ENCODE measurements at regions not wholly inside any gene's neighbourhood (a gene's known extent, or its start where the extent isn't known, plus 50 kb on each side); places are given as distances from the start of the nearest gene placed in this dataset.

GRCh38 chr4:163808011-163808410 is 313.5 kb downstream of the TMA16 start:
- Histone ChIP-seq H3K4me1 (ENCODE audit: control insufficient read depth, insufficient read depth, low read length) (no peaks in the 10 kb centered on the region), H3K36me3 (ENCODE audit: control insufficient read depth, insufficient read depth, low read length) (no peaks in the 10 kb centered on the region), H3K9me3 (ENCODE audit: control insufficient read depth, insufficient read depth, low read length) (no peaks in the 10 kb centered on the region), H3K27ac (ENCODE audit: low read depth, low read length) (no peak overlapping the region), H3K9ac (ENCODE audit: low read depth, low read length) (no peak overlapping the region), H3K27me3 (ENCODE audit: control insufficient read depth, insufficient read depth, low read length) (no peaks in the 10 kb centered on the region), H3K4me3 (ENCODE audit: low read depth, low read length) (no peak overlapping the region)

GRCh38 chr4:163810755-163811154 is 316.3 kb downstream of the TMA16 start:
- Histone ChIP-seq H3K27me3 (ENCODE audit: control insufficient read depth, insufficient read depth, low read length) (no peaks in the 10 kb centered on the region), H3K9me3 (ENCODE audit: control insufficient read depth, insufficient read depth, low read length) (no peaks in the 10 kb centered on the region), H3K36me3 (ENCODE audit: control insufficient read depth, insufficient read depth, low read length) (no peaks in the 10 kb centered on the region), H3K9ac (ENCODE audit: low read depth, low read length) (no peak overlapping the region), H3K27ac (ENCODE audit: low read depth, low read length) (no peak overlapping the region), H3K4me1 (ENCODE audit: control insufficient read depth, insufficient read depth, low read length) (no peaks in the 10 kb centered on the region), H3K4me3 (ENCODE audit: low read depth, low read length) (no peak overlapping the region)

GRCh38 chr4:163815776-163816175 is 321.3 kb downstream of the TMA16 start:
- H3K36me3 ChIP-seq (ENCODE audit: control insufficient read depth, insufficient read depth, low read length): no peaks in the 10 kb centered on the region
- no peaks in the 10 kb centered on the region for H3K9me3 ChIP-seq (ENCODE audit: control insufficient read depth, insufficient read depth, low read length)
- no peaks in the 10 kb centered on the region for H3K27me3 ChIP-seq (ENCODE audit: control insufficient read depth, insufficient read depth, low read length)
- no peak overlapping the region for H3K9ac ChIP-seq (ENCODE audit: low read depth, low read length)
- no peak overlapping the region for H3K4me3 ChIP-seq (ENCODE audit: low read depth, low read length)
- no peaks in the 10 kb centered on the region for H3K4me1 ChIP-seq (ENCODE audit: control insufficient read depth, insufficient read depth, low read length)
- H3K27ac ChIP-seq (ENCODE audit: low read depth, low read length): no peak overlapping the region

- no peak overlapping the region for H3K4me3 ChIP-seq (ENCODE audit: low read depth, low read length)
- H3K27ac ChIP-seq (ENCODE audit: low read depth, low read length): no peak overlapping the region
- no peaks in the 10 kb centered on the region for H3K9me3 ChIP-seq (ENCODE audit: control insufficient read depth, insufficient read depth, low read length)
- H3K36me3 ChIP-seq (ENCODE audit: control insufficient read depth, insufficient read depth, low read length): no peaks in the 10 kb centered on the region
- H3K27me3 ChIP-seq (ENCODE audit: control insufficient read depth, insufficient read depth, low read length): no peaks in the 10 kb centered on the region
- no peaks in the 10 kb centered on the region for H3K4me1 ChIP-seq (ENCODE audit: control insufficient read depth, insufficient read depth, low read length)
- no peak overlapping the region for H3K9ac ChIP-seq (ENCODE audit: low read depth, low read length)
These were observed 322.0 kb downstream of the TMA16 start for GRCh38 chr4:163816494-163816893.

GRCh38 chr4:163818673-163819072 is 324.2 kb downstream of the TMA16 start:
- Histone ChIP-seq H3K4me3 (ENCODE audit: low read depth, low read length) (no peak overlapping the region), H3K4me1 (ENCODE audit: control insufficient read depth, insufficient read depth, low read length) (no peaks in the 10 kb centered on the region), H3K36me3 (ENCODE audit: control insufficient read depth, insufficient read depth, low read length) (no peaks in the 10 kb centered on the region), H3K27me3 (ENCODE audit: control insufficient read depth, insufficient read depth, low read length) (no peaks in the 10 kb centered on the region), H3K9ac (ENCODE audit: low read depth, low read length) (no peak overlapping the region), H3K27ac (ENCODE audit: low read depth, low read length) (no peak overlapping the region), H3K9me3 (ENCODE audit: control insufficient read depth, insufficient read depth, low read length) (no peaks in the 10 kb centered on the region)

GRCh38 chr4:163833669-163834068 is 339.2 kb downstream of the TMA16 start:
- no peak overlapping the region for H3K4me3 ChIP-seq (ENCODE audit: low read depth, low read length)
- H3K27ac ChIP-seq (ENCODE audit: low read depth, low read length): no peak overlapping the region
- H3K4me1 ChIP-seq (ENCODE audit: control insufficient read depth, insufficient read depth, low read length): no peaks in the 10 kb centered on the region
- H3K36me3 ChIP-seq (ENCODE audit: control insufficient read depth, insufficient read depth, low read length): no peaks in the 10 kb centered on the region
- H3K27me3 ChIP-seq (ENCODE audit: control insufficient read depth, insufficient read depth, low read length): no peaks in the 10 kb centered on the region
- no peaks in the 10 kb centered on the region for H3K9me3 ChIP-seq (ENCODE audit: control insufficient read depth, insufficient read depth, low read length)
- no peak overlapping the region for H3K9ac ChIP-seq (ENCODE audit: low read depth, low read length)

GRCh38 chr4:163846008-163846407 is 351.5 kb downstream of the TMA16 start:
- no peaks in the 10 kb centered on the region for H3K4me1 ChIP-seq (ENCODE audit: control insufficient read depth, insufficient read depth, low read length)
- no peak overlapping the region for H3K9ac ChIP-seq (ENCODE audit: low read depth, low read length)
- H3K36me3 ChIP-seq (ENCODE audit: control insufficient read depth, insufficient read depth, low read length): no peaks in the 10 kb centered on the region
- no peaks in the 10 kb centered on the region for H3K9me3 ChIP-seq (ENCODE audit: control insufficient read depth, insufficient read depth, low read length)
- H3K27ac ChIP-seq (ENCODE audit: low read depth, low read length): no peak overlapping the region
- no peaks in the 10 kb centered on the region for H3K27me3 ChIP-seq (ENCODE audit: control insufficient read depth, insufficient read depth, low read length)
- no peak overlapping the region for H3K4me3 ChIP-seq (ENCODE audit: low read depth, low read length)

- H3K9me3 ChIP-seq (ENCODE audit: control insufficient read depth, insufficient read depth, low read length): no peaks in the 10 kb centered on the region
- no peak overlapping the region for H3K9ac ChIP-seq (ENCODE audit: low read depth, low read length)
- H3K27me3 ChIP-seq (ENCODE audit: control insufficient read depth, insufficient read depth, low read length): no peaks in the 10 kb centered on the region
- H3K4me1 ChIP-seq (ENCODE audit: control insufficient read depth, insufficient read depth, low read length): peaks cover 5% of the 10 kb centered on the region
- H3K27ac ChIP-seq (ENCODE audit: low read depth, low read length): no peak overlapping the region
- H3K4me3 ChIP-seq (ENCODE audit: low read depth, low read length): no peak overlapping the region
- H3K36me3 ChIP-seq (ENCODE audit: control insufficient read depth, insufficient read depth, low read length): no peaks in the 10 kb centered on the region
These were observed 357.8 kb downstream of the TMA16 start for GRCh38 chr4:163852246-163852645.

- no peaks in the 10 kb centered on the region for H3K9me3 ChIP-seq (ENCODE audit: control insufficient read depth, insufficient read depth, low read length)
- no peak overlapping the region for H3K27ac ChIP-seq (ENCODE audit: low read depth, low read length)
- no peaks in the 10 kb centered on the region for H3K27me3 ChIP-seq (ENCODE audit: control insufficient read depth, insufficient read depth, low read length)
These were observed 363.4 kb downstream of the TMA16 start for GRCh38 chr4:163857903-163858302.

GRCh38 chr4:163858515-163858914 is 364.0 kb downstream of the TMA16 start:
- H3K27ac ChIP-seq (ENCODE audit: low read depth, low read length): no peak overlapping the region
- H3K9ac ChIP-seq (ENCODE audit: low read depth, low read length): no peak overlapping the region
- no peaks in the 10 kb centered on the region for H3K9me3 ChIP-seq (ENCODE audit: control insufficient read depth, insufficient read depth, low read length)
- no peaks in the 10 kb centered on the region for H3K36me3 ChIP-seq (ENCODE audit: control insufficient read depth, insufficient read depth, low read length)
- H3K4me3 ChIP-seq (ENCODE audit: low read depth, low read length): no peak overlapping the region
- H3K4me1 ChIP-seq (ENCODE audit: control insufficient read depth, insufficient read depth, low read length): peaks cover 15% of the 10 kb centered on the region
- H3K27me3 ChIP-seq (ENCODE audit: control insufficient read depth, insufficient read depth, low read length): no peaks in the 10 kb centered on the region

More at GRCh38 chr4:163857903-163858302, 363.4 kb downstream of the TMA16 start:
- peaks cover 15% of the 10 kb centered on the region for H3K4me1 ChIP-seq (ENCODE audit: control insufficient read depth, insufficient read depth, low read length)
- H3K36me3 ChIP-seq (ENCODE audit: control insufficient read depth, insufficient read depth, low read length): no peaks in the 10 kb centered on the region
- no peak overlapping the region for H3K9ac ChIP-seq (ENCODE audit: low read depth, low read length)
- no peak overlapping the region for H3K4me3 ChIP-seq (ENCODE audit: low read depth, low read length)

- no peak overlapping the region for H3K4me3 ChIP-seq (ENCODE audit: low read depth, low read length)
These were observed 368.6 kb downstream of the TMA16 start for GRCh38 chr4:163863082-163863481.

GRCh38 chr4:163865010-163865409 is 370.5 kb downstream of the TMA16 start:
- no peak overlapping the region for H3K27ac ChIP-seq (ENCODE audit: low read depth, low read length)
- no peaks in the 10 kb centered on the region for H3K9me3 ChIP-seq (ENCODE audit: control insufficient read depth, insufficient read depth, low read length)
- H3K9ac ChIP-seq (ENCODE audit: low read depth, low read length): no peak overlapping the region
- no peaks in the 10 kb centered on the region for H3K36me3 ChIP-seq (ENCODE audit: control insufficient read depth, insufficient read depth, low read length)
- no peak overlapping the region for H3K4me3 ChIP-seq (ENCODE audit: low read depth, low read length)
- no peaks in the 10 kb centered on the region for H3K4me1 ChIP-seq (ENCODE audit: control insufficient read depth, insufficient read depth, low read length)
- no peaks in the 10 kb centered on the region for H3K27me3 ChIP-seq (ENCODE audit: control insufficient read depth, insufficient read depth, low read length)

More at GRCh38 chr4:163863082-163863481, 368.6 kb downstream of the TMA16 start:
- Histone ChIP-seq H3K27ac (ENCODE audit: low read depth, low read length) (no peak overlapping the region), H3K9me3 (ENCODE audit: control insufficient read depth, insufficient read depth, low read length) (no peaks in the 10 kb centered on the region), H3K27me3 (ENCODE audit: control insufficient read depth, insufficient read depth, low read length) (no peaks in the 10 kb centered on the region), H3K36me3 (ENCODE audit: control insufficient read depth, insufficient read depth, low read length) (no peaks in the 10 kb centered on the region), H3K4me1 (ENCODE audit: control insufficient read depth, insufficient read depth, low read length) (peaks cover 2% of the 10 kb centered on the region; the same call in 1 of the 2 replicates), H3K9ac (ENCODE audit: low read depth, low read length) (no peak overlapping the region)
